ENCODE measurements at regions not wholly inside any gene's neighbourhood (a gene's known extent, or its start where the extent isn't known, plus 50 kb on each side); places are given as distances from the start of the nearest gene placed in this dataset.

- TF ChIP-seq RELB (IDR thresholded peaks at IDR 0.05; ENCODE audit: low read depth) = no peak
- no peak for TF ChIP-seq WRNIP1 (IDR thresholded peaks at IDR 0.05; ENCODE audit: borderline replicate concordance, low read depth, low read length)
- TF ChIP-seq ZZZ3 (IDR thresholded peaks at IDR 0.05; ENCODE audit: control insufficient read depth, insufficient read length, low read depth) = no peak
Observed at GRCh38 chr7:145884716-145885514, 231.7 kb upstream of the CNTNAP2 start (continued).

GRCh38 chr7:145876376-145876775, 240.2 kb upstream of the CNTNAP2 start:
- Histone ChIP-seq H3K4me3 (no peak overlapping the region), H3K27ac (ENCODE audit: control insufficient read depth, insufficient read depth) (no peak overlapping the region), H2AFZ (ENCODE audit: control insufficient read depth, low read depth, low read length) (no peak overlapping the region), H3K4me1 (ENCODE audit: control insufficient read depth, insufficient read depth, low read length) (no peaks in the 10 kb centered on the region), H3K9ac (ENCODE audit: control insufficient read depth, insufficient read depth, low read length) (no peak overlapping the region), H3K27me3 (replicated peaks in 1 of 2; ENCODE audit: control insufficient read depth in 2 of 2, insufficient read depth in 2 of 2, low read length in 1 of 2) (no peaks in the 10 kb centered on the region), H3K9me3 (replicated peaks; ENCODE audit: control insufficient read depth, insufficient read depth, low read length) (no peaks in the 10 kb centered on the region), H3K36me3 (ENCODE audit: control insufficient read depth in 2 of 2, insufficient read depth in 2 of 2, low read length in 1 of 2) (no peaks in the 10 kb centered on the region), H3K79me2 (ENCODE audit: control insufficient read depth, insufficient read depth, low read length) (no peaks in the 10 kb centered on the region), H4K20me1 (ENCODE audit: control insufficient read depth, insufficient read depth) (no peaks in the 10 kb centered on the region), H3K4me2 (ENCODE audit: control insufficient read depth, insufficient read depth) (no peak overlapping the region)
- POLR2A ChIA-PET = no interaction called here
- BruUV-seq (replicated peaks) = no TSS peak
- ATAC-seq (no peak), DNase-seq (ENCODE audit: low read depth, low spot score) (no peak), FAIRE-seq (no peak)
- SMC1A ChIA-PET (ENCODE audit: uncharacterized antibody, unreplicated experiment) = no interaction called here
- CTCF ChIA-PET = no interaction called here
- WGBS (ENCODE audit: insufficient coverage, insufficient replicate concordance, low lambda C conversion rate, missing lambda C conversion rate) = 0% methylated on average over 1 of the region's 1 CpG
- intact Hi-C loops (cut with micrococcal nuclease; ENCODE audit: unreplicated experiment) = no loop called here
- in situ Hi-C loops (cut with MboI) = no loop called here
- RAD21 ChIA-PET (ENCODE audit: unreplicated experiment) = no interaction called here
- TF ChIP-seq CEBPB (IDR thresholded peaks at IDR 0.05; ENCODE audit: borderline replicate concordance in 1 of 2, low read depth in 2 of 2, low read length in 2 of 2) (no peak), MYC (IDR thresholded peaks at IDR 0.05; ENCODE audit: insufficient read depth, insufficient read length, insufficient replicate concordance, low read length, severe bottlenecking) (no peak), PRDM15 (CRISPR knock-in tag; IDR thresholded peaks at IDR 0.05) (no peak), MTA3 (IDR thresholded peaks at IDR 0.05; ENCODE audit: borderline replicate concordance, low read length) (no peak), CREM (IDR thresholded peaks at IDR 0.05; ENCODE audit: low read depth) (no peak), STAT1 (conservative IDR thresholded peaks at IDR 0.05) (no peak), MTA2 (IDR thresholded peaks at IDR 0.05; ENCODE audit: low read depth) (no peak), SUZ12 (IDR thresholded peaks at IDR 0.05; ENCODE audit: unreplicated experiment) (no peak), TCF12 (IDR thresholded peaks at IDR 0.05; ENCODE audit: low read depth, low read length) (no peak), ZNF384 (IDR thresholded peaks at IDR 0.05; ENCODE audit: borderline replicate concordance, low read depth, low read length) (no peak), NFYB (IDR thresholded peaks at IDR 0.05; ENCODE audit: insufficient read depth, low read depth, low read length) (no peak)
- TF ChIP-seq, protein P1, sequence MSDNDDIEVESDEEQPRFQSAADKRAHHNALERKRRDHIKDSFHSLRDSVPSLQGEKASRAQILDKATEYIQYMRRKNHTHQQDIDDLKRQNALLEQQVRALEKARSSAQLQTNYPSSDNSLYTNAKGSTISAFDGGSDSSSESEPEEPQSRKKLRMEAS (IDR thresholded peaks at IDR 0.05; ENCODE audit: low read depth, low read length) = no peak
